Nephron (organoid): ENCODE measurements at regions not wholly inside any gene's neighbourhood (a gene's known extent, or its start where the extent isn't known, plus 50 kb on each side); places are given as distances from the start of the nearest gene placed in this dataset.

Source experiments
- H3K27ac Mint-ChIP-seq, 3 experiments: 2 replicates each; pipeline ENCODE4 v1.8.0; 2020; ENCODE audit warnings: mixed read lengths in 3 of 3, mild to moderate bottlenecking in 2 of 3, moderate library complexity in 1 of 3
- H3K27me3 Mint-ChIP-seq: 2 replicates; pipeline ENCODE4 v1.8.0; 2021; ENCODE audit warnings: low read depth, mild to moderate bottlenecking, moderate library complexity, mixed read lengths
- H3K36me3 Mint-ChIP-seq: 2 replicates; pipeline ENCODE4 v1.8.0; 2020; ENCODE audit warnings: low read depth, mixed read lengths
- H3K4me1 Mint-ChIP-seq: 2 replicates; pipeline ENCODE4 v1.8.0; 2020; ENCODE audit warnings: mixed read lengths
- H3K4me3 Mint-ChIP-seq, 3 experiments: 2 replicates each; pipeline ENCODE4 v1.8.0; 2020; ENCODE audit warnings: mild to moderate bottlenecking in 3 of 3, mixed read lengths in 3 of 3, moderate library complexity in 2 of 3
- H3K9me3 Mint-ChIP-seq: 2 replicates; pipeline ENCODE4 v1.8.0; 2020; ENCODE audit warnings: mixed read lengths
- TF ChIP-seq, protein P1 (sequence below), 3 experiments: fragments of 200-600 bp; sonication (generic); IDR thresholded peaks; one replicate each; pipeline ENCODE4 v1.5.0; 2021; ENCODE audit warnings: antibody characterized with exemption in 3 of 3; ENCODE audit not compliant: unreplicated experiment in 3 of 3

DNA sequence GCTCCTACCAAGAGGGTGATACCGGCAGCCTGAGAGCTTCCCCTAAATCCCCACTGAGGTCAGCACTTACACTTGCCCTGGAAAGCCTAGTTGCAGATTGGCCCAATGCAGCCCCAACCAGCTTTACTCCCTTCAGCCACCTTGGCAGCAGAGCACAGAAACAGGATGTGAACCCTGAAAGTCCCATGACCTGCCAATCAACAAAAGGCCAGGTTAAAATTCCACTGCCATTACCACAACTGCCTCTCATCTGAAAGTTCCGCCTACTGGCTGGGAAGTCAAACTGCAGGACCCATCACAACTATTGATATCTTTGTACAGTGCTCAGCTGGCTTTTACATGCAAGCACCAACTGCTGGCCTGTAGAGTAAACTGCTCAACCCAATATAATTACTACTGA is 156.2 kb downstream of the ZMAT3 start:
- peaks cover 35% of the 10 kb centered on the region for H3K9me3 Mint-ChIP-seq
- H3K4me3 Mint-ChIP-seq: no peak overlapping the region
- TF ChIP-seq, protein P1, sequence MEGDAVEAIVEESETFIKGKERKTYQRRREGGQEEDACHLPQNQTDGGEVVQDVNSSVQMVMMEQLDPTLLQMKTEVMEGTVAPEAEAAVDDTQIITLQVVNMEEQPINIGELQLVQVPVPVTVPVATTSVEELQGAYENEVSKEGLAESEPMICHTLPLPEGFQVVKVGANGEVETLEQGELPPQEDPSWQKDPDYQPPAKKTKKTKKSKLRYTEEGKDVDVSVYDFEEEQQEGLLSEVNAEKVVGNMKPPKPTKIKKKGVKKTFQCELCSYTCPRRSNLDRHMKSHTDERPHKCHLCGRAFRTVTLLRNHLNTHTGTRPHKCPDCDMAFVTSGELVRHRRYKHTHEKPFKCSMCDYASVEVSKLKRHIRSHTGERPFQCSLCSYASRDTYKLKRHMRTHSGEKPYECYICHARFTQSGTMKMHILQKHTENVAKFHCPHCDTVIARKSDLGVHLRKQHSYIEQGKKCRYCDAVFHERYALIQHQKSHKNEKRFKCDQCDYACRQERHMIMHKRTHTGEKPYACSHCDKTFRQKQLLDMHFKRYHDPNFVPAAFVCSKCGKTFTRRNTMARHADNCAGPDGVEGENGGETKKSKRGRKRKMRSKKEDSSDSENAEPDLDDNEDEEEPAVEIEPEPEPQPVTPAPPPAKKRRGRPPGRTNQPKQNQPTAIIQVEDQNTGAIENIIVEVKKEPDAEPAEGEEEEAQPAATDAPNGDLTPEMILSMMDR (IDR thresholded peaks at IDR 0.05; ENCODE audit: unreplicated experiment in 3 of 3): no peak
- H3K27me3 Mint-ChIP-seq: no peaks in the 10 kb centered on the region
- H3K36me3 Mint-ChIP-seq: no peaks in the 10 kb centered on the region
- no peaks in the 10 kb centered on the region for H3K4me1 Mint-ChIP-seq
- no peak overlapping the region for H3K27ac Mint-ChIP-seq

DNA sequence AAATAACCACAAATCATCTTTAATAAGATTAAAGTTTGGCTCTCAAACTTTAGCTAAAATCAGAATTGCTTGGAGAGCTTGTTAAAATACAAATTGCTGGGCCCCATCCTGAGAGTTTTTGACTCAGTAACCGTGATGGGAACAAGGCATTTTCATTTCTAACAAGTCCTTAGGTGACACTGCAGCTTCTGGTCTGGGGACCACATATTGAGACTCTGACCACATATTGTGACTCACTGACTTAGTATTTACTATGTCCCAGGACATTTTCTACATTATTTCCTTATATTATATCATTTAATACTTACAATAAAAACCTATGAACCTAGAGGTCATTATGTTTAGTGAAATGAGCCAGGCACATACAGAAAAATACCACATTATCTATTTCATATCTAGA is 164.5 kb downstream of the ZMAT3 start:
- no peaks in the 10 kb centered on the region for H3K4me1 Mint-ChIP-seq
- H3K9me3 Mint-ChIP-seq: peaks cover under 1% of the 10 kb centered on the region
- no peaks in the 10 kb centered on the region for H3K27me3 Mint-ChIP-seq
- H3K4me3 Mint-ChIP-seq: no peak overlapping the region
- H3K27ac Mint-ChIP-seq: no peak overlapping the region
- H3K36me3 Mint-ChIP-seq: no peaks in the 10 kb centered on the region
- TF ChIP-seq, protein P1 (IDR thresholded peaks at IDR 0.05; ENCODE audit: unreplicated experiment in 3 of 3): no peak

DNA sequence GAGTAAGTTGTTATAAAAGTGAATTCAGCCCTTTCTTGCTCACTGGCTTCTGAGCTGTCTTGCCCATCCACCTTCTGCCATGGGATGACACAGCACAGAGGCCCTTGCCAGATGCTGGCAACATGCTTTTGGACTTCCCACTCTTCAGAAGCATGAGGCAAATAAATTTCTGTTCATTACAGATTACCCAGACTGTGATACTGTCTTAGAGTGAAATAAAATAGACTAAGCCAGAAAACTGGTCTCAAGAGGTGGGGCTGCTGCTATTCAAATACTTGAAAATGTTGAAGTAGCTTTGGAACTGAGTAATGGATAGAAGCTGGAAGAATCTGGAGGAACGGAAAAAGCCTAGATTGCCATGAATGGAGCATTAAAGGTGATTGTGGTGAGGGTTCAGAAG is 170.4 kb downstream of the ZMAT3 start:
- TF ChIP-seq, protein P1 (IDR thresholded peaks at IDR 0.05; ENCODE audit: unreplicated experiment in 3 of 3): no peak
- Mint-ChIP-seq H3K27me3 (no peaks in the 10 kb centered on the region), H3K4me3 (no peak overlapping the region), H3K9me3 (no peaks in the 10 kb centered on the region), H3K27ac (no peak overlapping the region), H3K4me1 (peaks cover 3% of the 10 kb centered on the region), H3K36me3 (no peaks in the 10 kb centered on the region)

DNA sequence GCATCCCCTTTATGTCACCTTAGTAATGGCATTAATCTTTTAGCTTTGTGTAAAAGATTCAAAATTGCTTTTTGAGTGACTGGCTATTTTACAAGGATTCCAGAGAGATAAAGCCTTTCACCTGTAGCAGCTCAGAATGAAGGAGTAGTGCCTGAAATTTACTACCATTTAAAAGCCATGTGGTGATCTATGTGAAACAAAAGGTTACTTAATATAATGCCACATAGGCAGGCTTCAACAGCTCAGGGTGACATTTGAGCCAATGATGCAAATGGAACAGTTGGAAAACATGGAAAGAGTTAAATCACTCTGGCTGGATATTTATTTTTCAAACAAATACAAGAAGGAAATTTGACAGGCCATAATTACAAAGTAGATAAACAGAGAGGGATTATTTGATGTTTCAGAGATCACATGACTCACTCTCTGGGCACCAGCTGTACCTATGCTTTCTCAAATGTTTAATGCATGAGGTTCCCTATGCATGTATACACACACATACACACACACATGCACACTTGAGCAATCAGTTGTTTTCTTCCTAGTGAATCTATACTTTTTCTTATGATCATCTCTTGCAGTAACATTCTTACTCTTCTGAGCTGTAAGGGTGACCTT is 171.5 kb downstream of the ZMAT3 start:
- peaks cover 3% of the 10 kb centered on the region for H3K4me1 Mint-ChIP-seq

DNA sequence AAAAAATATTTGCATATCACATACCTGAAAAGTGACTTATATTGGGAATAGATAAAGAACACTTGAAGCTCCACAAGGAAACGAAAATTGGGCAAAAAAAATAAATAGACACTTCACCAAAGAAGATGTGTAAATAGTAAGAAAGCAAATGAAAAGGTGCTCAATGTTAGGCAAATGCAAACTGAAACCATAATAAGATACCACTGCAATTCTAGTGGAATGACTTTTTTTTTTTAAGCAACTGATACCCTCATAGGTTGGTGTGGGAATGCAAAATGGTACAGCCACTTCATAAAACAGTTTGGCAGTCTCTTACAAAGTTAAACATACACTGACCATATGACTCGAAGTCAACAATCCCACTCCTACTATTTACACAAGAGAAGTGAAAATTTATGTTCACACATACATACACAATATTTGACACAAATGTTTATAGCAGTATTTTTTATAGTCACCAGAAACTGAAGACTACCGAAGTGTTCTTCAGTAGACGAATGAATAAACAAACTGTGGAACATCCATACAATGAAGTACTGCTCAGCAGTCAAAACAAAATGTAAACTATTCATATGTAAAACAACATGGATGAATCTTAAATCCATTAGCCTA is 176.3 kb downstream of the ZMAT3 start:
- Mint-ChIP-seq H3K9me3 (peaks cover 14% of the 10 kb centered on the region), H3K36me3 (no peaks in the 10 kb centered on the region), H3K4me1 (peaks cover 3% of the 10 kb centered on the region), H3K4me3 (no peak overlapping the region), H3K27me3 (no peaks in the 10 kb centered on the region), H3K27ac (no peak overlapping the region)
- TF ChIP-seq, protein P1 (IDR thresholded peaks at IDR 0.05; ENCODE audit: unreplicated experiment in 3 of 3): no peak

More for the DNA sequence above, 171.5 kb downstream of the ZMAT3 start:
- Mint-ChIP-seq H3K9me3 (no peaks in the 10 kb centered on the region), H3K27ac (no peak overlapping the region), H3K27me3 (no peaks in the 10 kb centered on the region), H3K36me3 (no peaks in the 10 kb centered on the region), H3K4me3 (no peak overlapping the region)
- TF ChIP-seq, protein P1 (IDR thresholded peaks at IDR 0.05; ENCODE audit: unreplicated experiment in 3 of 3): no peak
